AG09309 (cell line): ENCODE measurements at regions not wholly inside any gene's neighbourhood (a gene's known extent, or its start where the extent isn't known, plus 50 kb on each side); places are given as distances from the start of the nearest gene placed in this dataset.

Experiments used
- DNase-seq: peaks from one replicate; pipeline ENCODE4 v3.0.0-alpha.2; 2010; ENCODE audit warnings: low read depth
- H3K4me3 ChIP-seq: 2 replicates; pipeline ENCODE4 v1.5.1; 2011; ENCODE audit warnings: mild to moderate bottlenecking, low read depth, low read length, moderate library complexity; ENCODE audit not compliant: control insufficient read depth
- CTCF ChIP-seq: IDR thresholded peaks from 2 replicates; pipeline ENCODE4 v1.5.1; 2011; ENCODE audit warnings: mild to moderate bottlenecking, low read depth, low read length, inconsistent platforms; ENCODE audit not compliant: insufficient read depth, control insufficient read depth; ENCODE audit errors: missing control alignments

- no peak for TF ChIP-seq CTCF
- DNase-seq = no peak
- no peak overlapping the region for H3K4me3 ChIP-seq
Observed at GRCh38 chr5:164577742-164578141, 1072.3 kb downstream of the MAT2B start.

GRCh38 chr5:164578401-164578800 is 1073.0 kb downstream of the MAT2B start:
- no peak for TF ChIP-seq CTCF
- DNase-seq = no peak
- H3K4me3 ChIP-seq = no peak overlapping the region

- no peak overlapping the region for H3K4me3 ChIP-seq
- TF ChIP-seq CTCF = no peak
- no peak for DNase-seq
Observed at GRCh38 chr5:164578911-164579310, 1073.5 kb downstream of the MAT2B start.

GRCh38 chr5:164580155-164580554 is 1074.7 kb downstream of the MAT2B start:
- no peak for TF ChIP-seq CTCF
- no peak for DNase-seq
- no peak overlapping the region for H3K4me3 ChIP-seq

GRCh38 chr5:164581889-164582288 is 1076.5 kb downstream of the MAT2B start:
- no peak overlapping the region for H3K4me3 ChIP-seq
- DNase-seq = no peak
- no peak for TF ChIP-seq CTCF

- no peak for DNase-seq
- H3K4me3 ChIP-seq = no peak overlapping the region
- no peak for TF ChIP-seq CTCF
Observed at GRCh38 chr5:164593982-164594381, 1088.6 kb downstream of the MAT2B start.

GRCh38 chr5:164597293-164597900 is 1092.0 kb downstream of the MAT2B start:
- DNase-seq = no peak
- TF ChIP-seq CTCF = no peak
- no peak overlapping the region for H3K4me3 ChIP-seq
